ENCODE measurements at regions not wholly inside any gene's neighbourhood (a gene's known extent, or its start where the extent isn't known, plus 50 kb on each side); places are given as distances from the start of the nearest gene placed in this dataset.
"Not testable (repeated sequence)": the region's sequence is repeated elsewhere in the genome, so short reads cannot be mapped to it uniquely, and the experiment has no call there.

GRCh38 chr6:84821314-84821713 lies 56.9 kb upstream of the TBX18 start:
- not testable (repeated sequence) for DNase-seq (ENCODE audit: low read depth in 2 of 2)

- no peak for DNase-seq (ENCODE audit: low read depth in 2 of 2)
These were observed 52.3 kb upstream of the TBX18 start for GRCh38 chr6:84816741-84817140.

GRCh38 chr6:84815896-84816735 lies 51.7 kb upstream of the TBX18 start:
- DNase-seq (ENCODE audit: low read depth in 2 of 2), result no peak
